Nephron progenitor cell (in vitro differentiated cells): ENCODE measurements at regions not wholly inside any gene's neighbourhood (a gene's known extent, or its start where the extent isn't known, plus 50 kb on each side); places are given as distances from the start of the nearest gene placed in this dataset.
"Not testable (repeated sequence)": the region's sequence is repeated elsewhere in the genome, so short reads cannot be mapped to it uniquely, and the experiment has no call there.

Source experiments
- DNase-seq: peaks from one replicate; pipeline ENCODE4 v3.0.0; 2021
- H3K27ac Mint-ChIP-seq: 2 replicates; pipeline ENCODE4 v1.8.0; 2021; ENCODE audit warnings: mild to moderate bottlenecking, moderate library complexity, mixed read lengths
- H3K27me3 Mint-ChIP-seq: 2 replicates; pipeline ENCODE4 v1.8.0; 2021; ENCODE audit warnings: mild to moderate bottlenecking, low read depth, mixed read lengths; ENCODE audit not compliant: poor library complexity
- H3K36me3 Mint-ChIP-seq: 2 replicates; pipeline ENCODE4 v1.8.0; 2021; ENCODE audit warnings: low read depth, mixed read lengths
- H3K4me1 Mint-ChIP-seq: 2 replicates; pipeline ENCODE4 v1.8.0; 2021; ENCODE audit warnings: mixed read lengths
- H3K4me3 Mint-ChIP-seq: 2 replicates; pipeline ENCODE4 v1.8.0; 2021; ENCODE audit warnings: mild to moderate bottlenecking, moderate library complexity, mixed read lengths
- H3K9me3 Mint-ChIP-seq: 2 replicates; pipeline ENCODE4 v1.8.0; 2021; ENCODE audit warnings: mild to moderate bottlenecking, moderate library complexity, mixed read lengths
- CTCF ChIP-seq: fragments of 200-600 bp; sonication (generic); IDR thresholded peaks from 2 replicates; pipeline ENCODE4 v1.5.0; 2021; ENCODE audit warnings: antibody characterized with exemption

GRCh38 chr5:17976404-17976803, 342.1 kb downstream of the TAF11L14 start:
- no peaks in the 10 kb centered on the region for H3K4me1 Mint-ChIP-seq
- no peaks in the 10 kb centered on the region for H3K27me3 Mint-ChIP-seq
- no peak overlapping the region for H3K4me3 Mint-ChIP-seq
- DNase-seq, result no peak
- no peaks in the 10 kb centered on the region for H3K9me3 Mint-ChIP-seq
- no peaks in the 10 kb centered on the region for H3K36me3 Mint-ChIP-seq
- H3K27ac Mint-ChIP-seq, result no peak overlapping the region
- no peak for TF ChIP-seq CTCF

GRCh38 chr5:17978954-17979353, 344.7 kb downstream of the TAF11L14 start:
- no peaks in the 10 kb centered on the region for H3K36me3 Mint-ChIP-seq
- H3K27ac Mint-ChIP-seq, result no peak overlapping the region
- no peaks in the 10 kb centered on the region for H3K4me1 Mint-ChIP-seq
- H3K4me3 Mint-ChIP-seq, result no peak overlapping the region
- DNase-seq, result no peak
- no peaks in the 10 kb centered on the region for H3K9me3 Mint-ChIP-seq
- TF ChIP-seq CTCF, result no peak
- H3K27me3 Mint-ChIP-seq, result peaks cover 3% of the 10 kb centered on the region

- not testable (repeated sequence) for H3K36me3 Mint-ChIP-seq, H3K9me3 Mint-ChIP-seq, DNase-seq, H3K4me3 Mint-ChIP-seq, H3K27ac Mint-ChIP-seq, H3K27me3 Mint-ChIP-seq, H3K4me1 Mint-ChIP-seq
Measured at GRCh38 chr5:17982626-17983025, 348.4 kb downstream of the TAF11L14 start.

- Mint-ChIP-seq H3K9me3 (no peaks in the 10 kb centered on the region), H3K27ac (no peak overlapping the region), H3K27me3 (no peaks in the 10 kb centered on the region), H3K36me3 (no peaks in the 10 kb centered on the region), H3K4me3 (no peak overlapping the region), H3K4me1 (no peaks in the 10 kb centered on the region)
- no peak for DNase-seq
- no peak for TF ChIP-seq CTCF
Measured at GRCh38 chr5:17989036-17989435, 354.8 kb downstream of the TAF11L14 start.

GRCh38 chr5:17989567-17990563, 355.6 kb downstream of the TAF11L14 start:
- no peak for DNase-seq
- Mint-ChIP-seq H3K9me3 (no peaks in the 10 kb centered on the region), H3K4me3 (no peak overlapping the region), H3K36me3 (no peaks in the 10 kb centered on the region), H3K4me1 (no peaks in the 10 kb centered on the region), H3K27ac (peak overlapping the region; percentile 23), H3K27me3 (no peaks in the 10 kb centered on the region)
- TF ChIP-seq CTCF, result no peak

- no peak for DNase-seq
- H3K36me3 Mint-ChIP-seq, result no peaks in the 10 kb centered on the region
- no peak overlapping the region for H3K27ac Mint-ChIP-seq
- H3K9me3 Mint-ChIP-seq, result no peaks in the 10 kb centered on the region
- no peaks in the 10 kb centered on the region for H3K27me3 Mint-ChIP-seq
- no peak for TF ChIP-seq CTCF
- H3K4me3 Mint-ChIP-seq, result no peak overlapping the region
- H3K4me1 Mint-ChIP-seq, result no peaks in the 10 kb centered on the region
Measured at GRCh38 chr5:17991775-17992174, 357.5 kb downstream of the TAF11L14 start.
